Right lobe of liver (tissue), 4 donors: ENCODE measurements at regions not wholly inside any gene's neighbourhood (a gene's known extent, or its start where the extent isn't known, plus 50 kb on each side); places are given as distances from the start of the nearest gene placed in this dataset.

Source experiments
- CTCF ChIP-seq, 4 donors: fragments of 200-600 bp in 3 of 4; fragments of 450-650 bp in 1 of 4; IDR thresholded peaks; one replicate each; pipeline versions ENCODE4 v1.5.1 to v1.8.0; 2016 to 2022; ENCODE audit warnings: antibody characterized with exemption in 4 of 4, mild to moderate bottlenecking in 2 of 4
- POLR2A ChIP-seq: fragments of 450-650 bp; IDR thresholded peaks from one replicate; pipeline ENCODE4 v1.6.1; 2017; ENCODE audit warnings: antibody characterized with exemption, mild to moderate bottlenecking
- donor health status: DM: no; HTN: no; CAD: no.
- donor health status: DM: no; HTN: no; CAD: no.
- donor health status: DM: no; HTN: yes; CAD: no.

- no peak for TF ChIP-seq CTCF (IDR thresholded peaks at IDR 0.05)
- TF ChIP-seq POLR2A, result no peak
These were observed 424.8 kb downstream of the TMEM38B start for GRCh38 chr9:106119176-106119575.
